ENCODE measurements at regions not wholly inside any gene's neighbourhood (a gene's known extent, or its start where the extent isn't known, plus 50 kb on each side); places are given as distances from the start of the nearest gene placed in this dataset.

DNA sequence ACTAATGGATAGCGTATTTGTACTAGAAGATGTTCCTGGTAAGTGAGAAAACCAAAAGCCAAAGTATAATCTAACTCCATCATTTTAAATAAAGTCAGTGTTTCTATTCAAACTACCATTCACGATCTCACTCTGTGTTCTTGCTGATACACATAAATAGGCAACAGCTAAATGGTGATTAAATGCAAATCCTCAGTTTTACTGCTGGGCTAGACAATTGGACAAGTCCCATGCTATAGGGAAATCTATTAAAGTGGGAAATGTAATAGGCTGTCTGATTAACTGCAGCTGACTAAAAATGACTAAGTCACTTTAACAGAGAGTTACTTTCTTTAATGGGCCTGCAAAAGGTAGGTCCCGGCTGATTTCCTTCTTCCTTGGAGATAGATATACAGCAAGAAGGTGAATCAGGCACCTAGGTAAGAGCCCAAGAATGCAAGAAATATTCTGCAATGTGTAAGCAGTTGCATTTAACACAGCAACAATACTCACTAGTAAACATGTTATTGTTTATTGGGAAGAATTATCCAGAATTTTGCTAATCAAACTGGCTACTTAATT, 298.4 kb downstream of the SLITRK6 start:
- Histone ChIP-seq H3K4me1 (ENCODE audit: insufficient read depth) (no peaks in the 10 kb centered on the region), H3K79me2 (no peaks in the 10 kb centered on the region), H3K36me3 (replicated peaks; ENCODE audit: insufficient read depth, low read depth) (no peaks in the 10 kb centered on the region), H3K4me3 (no peak overlapping the region), H2AFZ (no peak overlapping the region), H3K9me3 (ENCODE audit: low read depth) (no peaks in the 10 kb centered on the region), H3K27me3 (no peaks in the 10 kb centered on the region), H3K9me2 (replicated peaks; ENCODE audit: insufficient read depth) (no peaks in the 10 kb centered on the region), H3K27ac (no peak overlapping the region), H3K4me2 (no peak overlapping the region), H4K20me1 (ENCODE audit: insufficient read depth, poor library complexity, severe bottlenecking) (no peaks in the 10 kb centered on the region)
- DNase-seq (ENCODE audit: low spot score): no peak
- no peak for TF ChIP-seq EZH2phosphoT487 (IDR thresholded peaks at IDR 0.05; ENCODE audit: low read depth, severe bottlenecking, unreplicated experiment)
- TF ChIP-seq CTCF (IDR thresholded peaks at IDR 0.05; ENCODE audit: poor library complexity): no peak
- no peak for TF ChIP-seq EZH2 (IDR thresholded peaks at IDR 0.05; ENCODE audit: borderline replicate concordance)
- WGBS (ENCODE audit: low lambda C conversion rate, missing lambda C conversion rate): 59% methylated on average over 3 of the region's 3 CpGs

DNA sequence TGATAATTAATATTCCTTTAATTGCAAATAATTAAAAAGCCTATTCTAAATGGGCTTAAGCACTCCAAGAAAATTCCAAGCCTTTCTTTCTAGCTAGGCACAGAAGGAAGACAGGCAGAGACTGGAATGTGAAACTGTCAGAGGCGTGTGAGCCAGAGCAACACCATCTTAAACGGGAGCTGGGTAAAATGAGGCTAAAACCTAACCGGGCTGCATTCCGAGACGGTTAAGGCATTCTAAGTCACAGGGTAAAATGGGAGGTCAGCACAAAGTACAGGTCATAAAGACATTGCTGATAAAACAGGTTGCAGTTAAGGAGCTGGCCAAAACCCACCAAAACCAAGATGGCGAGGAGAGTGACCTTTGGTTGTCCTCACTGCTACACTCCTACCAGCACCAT, 300.4 kb downstream of the SLITRK6 start:
- Histone ChIP-seq H3K27ac (no peak overlapping the region), H3K4me2 (no peak overlapping the region), H3K79me2 (no peaks in the 10 kb centered on the region), H3K9me3 (ENCODE audit: low read depth) (no peaks in the 10 kb centered on the region), H3K4me1 (ENCODE audit: insufficient read depth) (no peaks in the 10 kb centered on the region), H4K20me1 (ENCODE audit: insufficient read depth, poor library complexity, severe bottlenecking) (no peaks in the 10 kb centered on the region), H3K36me3 (replicated peaks; ENCODE audit: insufficient read depth, low read depth) (no peaks in the 10 kb centered on the region), H2AFZ (no peak overlapping the region), H3K4me3 (no peak overlapping the region), H3K9me2 (replicated peaks; ENCODE audit: insufficient read depth) (no peaks in the 10 kb centered on the region), H3K27me3 (no peaks in the 10 kb centered on the region)
- WGBS (ENCODE audit: low lambda C conversion rate, missing lambda C conversion rate): 88% methylated on average over 6 of the region's 6 CpGs
- TF ChIP-seq EZH2 (IDR thresholded peaks at IDR 0.05; ENCODE audit: borderline replicate concordance): no peak
- no peak for TF ChIP-seq EZH2phosphoT487 (IDR thresholded peaks at IDR 0.05; ENCODE audit: low read depth, severe bottlenecking, unreplicated experiment)
- TF ChIP-seq CTCF (IDR thresholded peaks at IDR 0.05; ENCODE audit: poor library complexity): no peak
- no peak for DNase-seq (ENCODE audit: low spot score)

DNA sequence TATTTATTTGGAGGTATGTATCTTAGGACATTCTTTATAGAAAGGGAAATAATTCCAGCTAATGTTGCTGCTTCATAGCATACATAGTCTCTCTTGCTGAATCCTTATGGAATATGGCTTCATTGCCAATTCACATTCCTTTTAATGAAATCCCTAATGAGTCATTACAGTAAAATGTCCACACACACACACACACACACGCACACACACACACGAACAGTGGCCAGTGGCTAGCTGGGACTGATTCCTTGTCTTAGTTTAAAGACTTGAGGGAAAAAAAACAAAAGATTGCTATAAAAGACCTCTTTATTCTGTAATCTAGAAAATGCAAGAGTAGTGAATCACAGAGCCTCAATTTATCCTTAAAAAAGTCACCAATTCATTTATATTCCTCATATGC, 301.6 kb downstream of the SLITRK6 start:
- 66% methylated on average over 2 of the region's 2 CpGs for WGBS (ENCODE audit: low lambda C conversion rate, missing lambda C conversion rate)
- Histone ChIP-seq H3K4me1 (ENCODE audit: insufficient read depth) (no peaks in the 10 kb centered on the region), H3K9me2 (replicated peaks; ENCODE audit: insufficient read depth) (no peaks in the 10 kb centered on the region), H3K9me3 (ENCODE audit: low read depth) (no peaks in the 10 kb centered on the region), H3K4me2 (no peak overlapping the region), H3K36me3 (replicated peaks; ENCODE audit: insufficient read depth, low read depth) (no peaks in the 10 kb centered on the region), H2AFZ (no peak overlapping the region), H4K20me1 (ENCODE audit: insufficient read depth, poor library complexity, severe bottlenecking) (no peaks in the 10 kb centered on the region), H3K27me3 (no peaks in the 10 kb centered on the region), H3K79me2 (no peaks in the 10 kb centered on the region), H3K27ac (no peak overlapping the region), H3K4me3 (no peak overlapping the region)
- DNase-seq (ENCODE audit: low spot score): no peak
- no peak for TF ChIP-seq EZH2phosphoT487 (IDR thresholded peaks at IDR 0.05; ENCODE audit: low read depth, severe bottlenecking, unreplicated experiment)
- TF ChIP-seq CTCF (IDR thresholded peaks at IDR 0.05; ENCODE audit: poor library complexity): no peak
- TF ChIP-seq EZH2 (IDR thresholded peaks at IDR 0.05; ENCODE audit: borderline replicate concordance): no peak

GRCh38 chr13:85492283-85492682, 306.9 kb downstream of the SLITRK6 start:
- Histone ChIP-seq H3K4me1 (ENCODE audit: insufficient read depth) (no peaks in the 10 kb centered on the region), H3K27ac (no peak overlapping the region), H3K9me3 (ENCODE audit: low read depth) (no peaks in the 10 kb centered on the region), H3K4me2 (no peak overlapping the region), H3K9me2 (replicated peaks; ENCODE audit: insufficient read depth) (no peaks in the 10 kb centered on the region), H3K4me3 (no peak overlapping the region), H4K20me1 (ENCODE audit: insufficient read depth, poor library complexity, severe bottlenecking) (no peaks in the 10 kb centered on the region), H3K79me2 (no peaks in the 10 kb centered on the region), H2AFZ (no peak overlapping the region), H3K27me3 (no peaks in the 10 kb centered on the region), H3K36me3 (replicated peaks; ENCODE audit: insufficient read depth, low read depth) (no peaks in the 10 kb centered on the region)
- no peak for TF ChIP-seq EZH2phosphoT487 (IDR thresholded peaks at IDR 0.05; ENCODE audit: low read depth, severe bottlenecking, unreplicated experiment)
- 82% methylated on average over 4 of the region's 4 CpGs for WGBS (ENCODE audit: low lambda C conversion rate, missing lambda C conversion rate)
- no peak for DNase-seq (ENCODE audit: low spot score)
